Type B pancreatic cell (in vitro differentiated cells): ENCODE measurements at regions not wholly inside any gene's neighbourhood (a gene's known extent, or its start where the extent isn't known, plus 50 kb on each side); places are given as distances from the start of the nearest gene placed in this dataset.

Experiments used
- DNase-seq: peaks from one replicate; pipeline ENCODE4 v3.0.0; 2021; ENCODE audit warnings: mixed read lengths; ENCODE audit not compliant: unreplicated experiment; ENCODE audit errors: extremely low spot score
- H3K27ac Mint-ChIP-seq: 2 replicates; pipeline ENCODE4 v1.8.0; 2021; ENCODE audit warnings: mild to moderate bottlenecking, mixed read lengths
- H3K27me3 Mint-ChIP-seq: 2 replicates; pipeline ENCODE4 v1.8.0; 2021; ENCODE audit warnings: mixed read lengths
- H3K36me3 Mint-ChIP-seq: 2 replicates; pipeline ENCODE4 v1.8.0; 2021; ENCODE audit warnings: mixed read lengths
- H3K4me1 Mint-ChIP-seq: one replicate; pipeline ENCODE4 v1.8.0; 2021; ENCODE audit warnings: mixed read lengths; ENCODE audit not compliant: unreplicated experiment
- H3K4me3 Mint-ChIP-seq: 2 replicates; pipeline ENCODE4 v1.8.0; 2021; ENCODE audit warnings: mild to moderate bottlenecking, mixed read lengths
- H3K9me3 Mint-ChIP-seq: 2 replicates; pipeline ENCODE4 v1.8.0; 2021; ENCODE audit warnings: mixed read lengths
- TF ChIP-seq, protein P1 (sequence below): fragments of 200-600 bp; sonication (generic); conservative IDR thresholded peaks from 2 replicates; pipeline ENCODE4 v1.5.0; 2021; ENCODE audit warnings: antibody characterized with exemption, mild to moderate bottlenecking

DNA sequence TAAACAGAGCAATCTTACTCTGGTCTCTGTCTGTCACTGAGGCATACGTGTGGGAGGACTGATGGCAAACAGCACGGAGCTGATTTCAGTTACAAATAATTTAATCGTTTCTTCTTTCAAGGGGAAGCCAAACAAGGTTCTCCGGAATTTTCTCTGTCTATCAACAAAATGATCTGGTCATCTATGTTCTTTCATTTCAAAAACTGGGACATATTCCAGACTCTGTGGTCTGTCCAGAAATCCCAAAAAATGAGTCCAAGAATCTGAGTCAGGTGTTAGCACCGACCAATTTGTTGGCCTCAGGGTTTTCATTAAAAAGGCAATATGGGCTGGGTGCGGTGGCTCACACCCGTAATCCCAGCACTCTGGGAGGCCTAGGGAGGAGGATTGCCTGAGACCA, 69.9 kb upstream of the ZNF608 start:
- no peak for DNase-seq
- Mint-ChIP-seq H3K27ac (no peak overlapping the region), H3K27me3 (peaks cover 5% of the 10 kb centered on the region), H3K9me3 (peaks cover 4% of the 10 kb centered on the region), H3K4me3 (no peak overlapping the region), H3K4me1 (peaks cover 9% of the 10 kb centered on the region), H3K36me3 (peaks cover 4% of the 10 kb centered on the region)
- TF ChIP-seq, protein P1, sequence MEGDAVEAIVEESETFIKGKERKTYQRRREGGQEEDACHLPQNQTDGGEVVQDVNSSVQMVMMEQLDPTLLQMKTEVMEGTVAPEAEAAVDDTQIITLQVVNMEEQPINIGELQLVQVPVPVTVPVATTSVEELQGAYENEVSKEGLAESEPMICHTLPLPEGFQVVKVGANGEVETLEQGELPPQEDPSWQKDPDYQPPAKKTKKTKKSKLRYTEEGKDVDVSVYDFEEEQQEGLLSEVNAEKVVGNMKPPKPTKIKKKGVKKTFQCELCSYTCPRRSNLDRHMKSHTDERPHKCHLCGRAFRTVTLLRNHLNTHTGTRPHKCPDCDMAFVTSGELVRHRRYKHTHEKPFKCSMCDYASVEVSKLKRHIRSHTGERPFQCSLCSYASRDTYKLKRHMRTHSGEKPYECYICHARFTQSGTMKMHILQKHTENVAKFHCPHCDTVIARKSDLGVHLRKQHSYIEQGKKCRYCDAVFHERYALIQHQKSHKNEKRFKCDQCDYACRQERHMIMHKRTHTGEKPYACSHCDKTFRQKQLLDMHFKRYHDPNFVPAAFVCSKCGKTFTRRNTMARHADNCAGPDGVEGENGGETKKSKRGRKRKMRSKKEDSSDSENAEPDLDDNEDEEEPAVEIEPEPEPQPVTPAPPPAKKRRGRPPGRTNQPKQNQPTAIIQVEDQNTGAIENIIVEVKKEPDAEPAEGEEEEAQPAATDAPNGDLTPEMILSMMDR: no peak

DNA sequence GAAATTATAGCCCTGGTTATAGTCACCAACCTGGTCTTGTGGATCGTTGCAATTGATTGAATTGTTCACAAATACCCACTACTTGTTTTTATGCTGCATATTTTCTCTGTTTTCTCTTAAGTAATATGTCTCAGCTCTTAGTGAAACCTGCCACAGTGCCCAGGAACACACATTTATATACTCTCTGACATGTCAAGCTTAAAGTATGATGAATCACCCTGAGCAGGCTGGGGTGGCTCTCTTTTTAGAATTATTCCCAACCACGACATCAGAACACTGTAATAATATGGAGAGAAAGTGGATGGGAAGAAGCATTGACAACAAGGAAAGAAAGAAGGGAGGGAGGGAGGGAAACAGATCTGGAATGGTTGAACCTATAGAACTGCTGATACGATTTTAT, 72.8 kb upstream of the ZNF608 start:
- TF ChIP-seq, protein P1: no peak

DNA sequence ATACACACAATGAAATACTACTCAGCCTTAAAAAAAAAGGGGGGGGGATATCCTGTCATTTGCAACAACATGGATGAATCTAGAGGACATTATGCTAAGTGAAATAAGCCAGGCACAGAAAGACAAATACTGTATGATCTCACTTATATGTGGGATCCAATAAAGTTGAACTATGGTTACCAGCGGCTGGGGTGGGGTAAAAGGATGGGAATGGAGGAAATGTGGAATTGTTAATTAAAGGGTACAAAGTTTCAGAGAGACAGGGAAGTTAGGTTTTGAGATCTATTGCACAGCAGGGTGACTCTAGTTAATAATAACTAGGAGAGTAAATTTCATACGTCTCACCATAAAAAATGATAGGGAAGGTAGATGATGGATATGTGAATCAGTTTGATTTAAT, 76.2 kb upstream of the ZNF608 start:
- peaks cover 26% of the 10 kb centered on the region for H3K4me1 Mint-ChIP-seq
- DNase-seq: no peak
- H3K4me3 Mint-ChIP-seq: no peak overlapping the region
- no peak overlapping the region for H3K27ac Mint-ChIP-seq
- TF ChIP-seq, protein P1: no peak
- H3K36me3 Mint-ChIP-seq: peaks cover 4% of the 10 kb centered on the region
- H3K9me3 Mint-ChIP-seq: no peaks in the 10 kb centered on the region
- peaks cover 3% of the 10 kb centered on the region for H3K27me3 Mint-ChIP-seq

More for the DNA sequence above, 72.8 kb upstream of the ZNF608 start:
- Mint-ChIP-seq H3K27ac (no peak overlapping the region), H3K9me3 (no peaks in the 10 kb centered on the region), H3K36me3 (peaks cover 4% of the 10 kb centered on the region), H3K4me3 (no peak overlapping the region), H3K4me1 (peaks cover 14% of the 10 kb centered on the region), H3K27me3 (peaks cover 3% of the 10 kb centered on the region)
- DNase-seq: no peak

DNA sequence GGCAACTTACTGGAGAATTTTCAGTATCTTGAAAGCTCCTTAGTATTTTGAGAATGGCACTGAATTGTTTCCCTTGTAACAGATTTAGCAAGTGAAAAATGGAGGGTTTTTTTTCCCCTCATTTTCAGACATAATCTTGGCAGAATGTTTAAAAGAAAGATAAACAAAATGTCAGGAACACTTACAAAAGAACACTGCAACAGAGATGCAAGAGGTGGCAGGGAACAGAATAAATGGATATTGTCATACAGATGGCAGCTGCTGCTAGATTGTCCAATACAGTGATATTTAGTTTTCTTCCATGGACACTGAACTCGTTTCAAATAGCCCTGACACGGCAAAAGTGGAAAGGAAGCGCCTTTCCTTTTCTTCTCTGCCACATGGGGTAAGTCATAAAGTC, 76.9 kb upstream of the ZNF608 start:
- TF ChIP-seq, protein P1: no peak
- Mint-ChIP-seq H3K9me3 (no peaks in the 10 kb centered on the region), H3K27me3 (peaks cover 3% of the 10 kb centered on the region), H3K27ac (peak overlapping the region; percentile 20), H3K4me3 (peak overlapping the region; percentile 2), H3K36me3 (no peaks in the 10 kb centered on the region), H3K4me1 (peaks cover 26% of the 10 kb centered on the region)
- DNase-seq: no peak

GRCh38 chr5:124824637-124825158, 78.3 kb upstream of the ZNF608 start:
- no peak for DNase-seq
- H3K9me3 Mint-ChIP-seq: peaks cover 4% of the 10 kb centered on the region
- H3K4me1 Mint-ChIP-seq: peaks cover 26% of the 10 kb centered on the region
- peak overlapping the region; percentile 26 for H3K27ac Mint-ChIP-seq
- TF ChIP-seq, protein P1: no peak
- H3K27me3 Mint-ChIP-seq: no peaks in the 10 kb centered on the region
- H3K36me3 Mint-ChIP-seq: no peaks in the 10 kb centered on the region
- H3K4me3 Mint-ChIP-seq: no peak overlapping the region
